Neural cell (in vitro differentiated cells): ENCODE measurements at regions not wholly inside any gene's neighbourhood (a gene's known extent, or its start where the extent isn't known, plus 50 kb on each side); places are given as distances from the start of the nearest gene placed in this dataset.

ENCODE experiments used
- H2AFZ ChIP-seq: fragments of 200-600, 300-800 bp; sonication (generic), shearing (Covaris generic); 2 replicates; pipeline ENCODE4 v1.6.0; 2014; ENCODE audit warnings: low read depth, mild to moderate bottlenecking, antibody characterized with exemption, low read length, moderate library complexity
- H3F3A ChIP-seq: fragments of 200-600 bp; shearing (Covaris generic); 2 replicates; pipeline ENCODE4 v1.6.1; 2016; ENCODE audit warnings: mild to moderate bottlenecking, moderate library complexity, mixed read lengths, antibody characterized with exemption, low read length; ENCODE audit not compliant: insufficient read depth, poor library complexity, severe bottlenecking
- H3K27ac ChIP-seq: fragments of 200-600, 300-800 bp; sonication (generic), shearing (Covaris generic); 2 replicates; pipeline ENCODE4 v1.5.1; 2014; ENCODE audit warnings: mild to moderate bottlenecking, low read length, moderate library complexity
- H3K27me3 ChIP-seq: fragments of 300-800, 200-600 bp; sonication (generic), shearing (Covaris generic); 2 replicates; pipeline ENCODE4 v1.6.0; 2014; ENCODE audit warnings: mild to moderate bottlenecking, low read depth, low read length, moderate library complexity; ENCODE audit not compliant: insufficient read depth
- H3K36me3 ChIP-seq: fragments of 300-800, 200-600 bp; sonication (generic), shearing (Covaris generic); 2 replicates; pipeline ENCODE4 v1.5.1; 2014; ENCODE audit warnings: mild to moderate bottlenecking, antibody characterized with exemption, low read length, moderate library complexity; ENCODE audit not compliant: insufficient read depth
- H3K4me2 ChIP-seq: fragments of 300-800, 200-600 bp; sonication (generic), shearing (Covaris generic); 2 replicates; pipeline ENCODE4 v1.6.0; 2014; ENCODE audit warnings: mild to moderate bottlenecking, low read length
- H3K4me3 ChIP-seq: fragments of 300-800, 200-600 bp; sonication (generic), shearing (Covaris generic); 2 replicates; pipeline ENCODE4 v1.5.1; 2014; ENCODE audit warnings: mild to moderate bottlenecking, low read length, moderate library complexity
- H3K79me2 ChIP-seq: fragments of 200-600 bp; shearing (Covaris generic); replicated peaks from 2 replicates; pipeline ENCODE4 v1.6.0; 2014; ENCODE audit warnings: mild to moderate bottlenecking, low read length, moderate library complexity; ENCODE audit not compliant: insufficient read depth
- H3K9ac ChIP-seq: fragments of 300-800, 200-600 bp; sonication (generic), shearing (Covaris generic); 2 replicates; pipeline ENCODE4 v1.6.1; 2016; ENCODE audit warnings: mild to moderate bottlenecking, low read length, mixed read lengths
- H3K9me2 ChIP-seq: fragments of 200-600 bp; shearing (Covaris generic); 2 replicates; pipeline ENCODE4 v1.6.1; 2016; ENCODE audit warnings: mild to moderate bottlenecking, low read length, mixed read lengths; ENCODE audit not compliant: insufficient read depth
- H3K9me3 ChIP-seq: fragments of 200-600, 300-800 bp; sonication (generic), shearing (Covaris generic); 2 replicates; pipeline ENCODE4 v1.6.1; 2016; ENCODE audit warnings: mild to moderate bottlenecking, mixed run types, low read length, moderate library complexity, mixed read lengths
- H4K20me1 ChIP-seq: fragments of 200-600 bp; shearing (Covaris generic); 2 replicates; pipeline ENCODE4 v1.6.1; 2016; ENCODE audit warnings: mild to moderate bottlenecking, mixed run types; ENCODE audit not compliant: insufficient read depth
- CTCF ChIP-seq: fragments of 450-650 bp; IDR thresholded peaks from 2 replicates; pipeline ENCODE4 v1.5.1; 2014; ENCODE audit warnings: antibody characterized with exemption, mild to moderate bottlenecking, moderate library complexity; ENCODE audit not compliant: poor library complexity, severe bottlenecking
- EP300 ChIP-seq: fragments of 450-650 bp; conservative IDR thresholded peaks from 2 replicates; pipeline ENCODE4 v1.6.1; 2014; ENCODE audit warnings: antibody characterized with exemption, mild to moderate bottlenecking, moderate library complexity; ENCODE audit not compliant: poor library complexity, severe bottlenecking
- EZH2 ChIP-seq: fragments of 200-600, 300-800 bp; shearing (Covaris generic), sonication (generic); IDR thresholded peaks from 2 replicates; pipeline ENCODE4 v1.6.1; 2014; ENCODE audit warnings: antibody characterized with exemption, low read length, borderline replicate concordance, mild to moderate bottlenecking; ENCODE audit not compliant: insufficient read depth, poor library complexity, severe bottlenecking
- MXI1 ChIP-seq: fragments of 450-650 bp; conservative IDR thresholded peaks from 2 replicates; pipeline ENCODE4 v1.6.1; 2014; ENCODE audit warnings: antibody characterized with exemption, mild to moderate bottlenecking; ENCODE audit not compliant: poor library complexity, severe bottlenecking
- POLR2AphosphoS5 ChIP-seq: IDR thresholded peaks from 2 replicates; pipeline ENCODE4 v1.6.1; 2012
- RAD21 ChIP-seq: fragments of 450-650 bp; conservative IDR thresholded peaks from 2 replicates; pipeline ENCODE4 v1.6.1; 2014; ENCODE audit warnings: antibody characterized with exemption, mild to moderate bottlenecking, moderate library complexity
- REST ChIP-seq: IDR thresholded peaks from 2 replicates; pipeline ENCODE4 v1.6.1; 2012; ENCODE audit warnings: borderline replicate concordance
- SMC3 ChIP-seq: fragments of 450-650 bp; conservative IDR thresholded peaks from 2 replicates; pipeline ENCODE4 v1.6.1; 2014; ENCODE audit warnings: antibody characterized with exemption, mild to moderate bottlenecking, moderate library complexity; ENCODE audit not compliant: poor library complexity
- TAF1 ChIP-seq: IDR thresholded peaks from 2 replicates; pipeline ENCODE4 v1.6.1; 2012; ENCODE audit warnings: low read depth

- Histone ChIP-seq H3K9me2 (no peaks in the 10 kb centered on the region), H3K4me2 (no peak overlapping the region), H2AFZ (no peak overlapping the region), H3K27ac (no peak overlapping the region), H4K20me1 (no peaks in the 10 kb centered on the region), H3K4me3 (no peak overlapping the region), H3K27me3 (no peaks in the 10 kb centered on the region), H3K36me3 (no peaks in the 10 kb centered on the region), H3K9ac (no peak overlapping the region), H3K79me2 (no peaks in the 10 kb centered on the region), H3K9me3 (no peaks in the 10 kb centered on the region), H3F3A (no peaks in the 10 kb centered on the region)
- no peak for TF ChIP-seq MXI1
- TF ChIP-seq EP300, result no peak
- no peak for TF ChIP-seq RAD21
- TF ChIP-seq TAF1, result no peak
Observed at GRCh38 chr11:8833568-8834315, 77.2 kb upstream of the AKIP1 start.

GRCh38 chr11:8834379-8834778 lies 76.6 kb upstream of the AKIP1 start:
- H4K20me1 ChIP-seq, result no peaks in the 10 kb centered on the region
- H2AFZ ChIP-seq, result no peak overlapping the region
- H3K4me2 ChIP-seq, result no peak overlapping the region
- no peak overlapping the region for H3K9ac ChIP-seq
- H3K9me2 ChIP-seq, result no peaks in the 10 kb centered on the region
- no peaks in the 10 kb centered on the region for H3F3A ChIP-seq
- H3K27me3 ChIP-seq, result no peaks in the 10 kb centered on the region
- H3K79me2 ChIP-seq, result no peaks in the 10 kb centered on the region
- TF ChIP-seq SMC3, result no peak
- no peak for TF ChIP-seq MXI1
- TF ChIP-seq RAD21, result no peak
- no peak for TF ChIP-seq EZH2
- no peak for TF ChIP-seq TAF1
- TF ChIP-seq CTCF, result no peak
- no peak for TF ChIP-seq REST
- TF ChIP-seq EP300, result no peak
- TF ChIP-seq POLR2AphosphoS5, result no peak
- H3K9me3 ChIP-seq, result no peaks in the 10 kb centered on the region
- no peak overlapping the region for H3K4me3 ChIP-seq
- no peak overlapping the region for H3K27ac ChIP-seq
- no peaks in the 10 kb centered on the region for H3K36me3 ChIP-seq
